Natural killer cell (primary cell): ENCODE measurements at regions not wholly inside any gene's neighbourhood (a gene's known extent, or its start where the extent isn't known, plus 50 kb on each side); places are given as distances from the start of the nearest gene placed in this dataset.
"Not testable (repeated sequence)": the region's sequence is repeated elsewhere in the genome, so short reads cannot be mapped to it uniquely, and the experiment has no call there.

ENCODE experiments used
- ATAC-seq, 3 donors: fragments of 150-1000 bp in 2 of 3; fragments of 200-7000 bp in 1 of 3; cut with Tn5 transposase; 1 replicate in 1 of 3; 2 replicates in 2 of 3; pipeline ENCODE4 v1.10.0; 2021; ENCODE audit warnings: mild to moderate bottlenecking in 2 of 3, moderate library complexity in 2 of 3
- DNase-seq, 2 donors: peaks; one replicate each; pipeline versions ENCODE4 v3.0.0 to v3.0.0-alpha.2; 2013 to 2021; ENCODE audit warnings: mixed read lengths in 1 of 2
- H3K27ac ChIP-seq: one replicate; pipeline ENCODE4 v1.5.1; 2013; ENCODE audit warnings: mild to moderate bottlenecking, low read length
- H3K27me3 ChIP-seq: one replicate; pipeline ENCODE4 v1.6.1; 2013; ENCODE audit warnings: low read length; ENCODE audit not compliant: control insufficient read depth, insufficient read depth
- H3K36me3 ChIP-seq: one replicate; pipeline ENCODE4 v1.6.1; 2013; ENCODE audit warnings: low read length; ENCODE audit not compliant: control insufficient read depth, insufficient read depth
- H3K4me1 ChIP-seq: one replicate; pipeline ENCODE4 v1.6.1; 2013; ENCODE audit warnings: low read length; ENCODE audit not compliant: control insufficient read depth, insufficient read depth
- H3K4me3 ChIP-seq: one replicate; pipeline ENCODE4 v1.5.1; 2013; ENCODE audit warnings: low read length
- H3K9me3 ChIP-seq: one replicate; pipeline ENCODE4 v1.6.1; 2013; ENCODE audit warnings: low read length; ENCODE audit not compliant: control insufficient read depth, insufficient read depth
- H3K27ac Mint-ChIP-seq, 2 donors: one replicate each; pipeline ENCODE4 v1.8.0; 2022; ENCODE audit warnings: mild to moderate bottlenecking in 2 of 2, mixed read lengths in 2 of 2, moderate library complexity in 1 of 2
- H3K27me3 Mint-ChIP-seq, 2 donors: one replicate each; pipeline ENCODE4 v1.8.0; 2022; ENCODE audit warnings: low read depth in 2 of 2, mixed read lengths in 2 of 2
- H3K36me3 Mint-ChIP-seq: one replicate; pipeline ENCODE4 v1.8.0; 2022; ENCODE audit warnings: mixed read lengths
- H3K4me1 Mint-ChIP-seq, 2 donors: one replicate each; pipeline ENCODE4 v1.8.0; 2022; ENCODE audit warnings: mixed read lengths in 2 of 2
- H3K4me3 Mint-ChIP-seq: one replicate; pipeline ENCODE4 v1.8.0; 2022; ENCODE audit warnings: mild to moderate bottlenecking, moderate library complexity, mixed read lengths
- H3K9me3 Mint-ChIP-seq, 2 donors: one replicate each; pipeline ENCODE4 v1.8.0; 2022; ENCODE audit warnings: mixed read lengths in 2 of 2
- WGBS: methylation state at CpG from one replicate; pipeline ENCODE4 v1.1.7; 2013; ENCODE audit warnings: missing lambda C conversion rate; ENCODE audit not compliant: insufficient coverage; 5-methylcytosine and 5-hydroxymethylcytosine counted together
- intact Hi-C: fragments of 100-400 bp; cut with micrococcal nuclease; formaldehyde crosslinking; loops from one replicate; pipeline ENCODE4 v1.14.2; 2022

DNA sequence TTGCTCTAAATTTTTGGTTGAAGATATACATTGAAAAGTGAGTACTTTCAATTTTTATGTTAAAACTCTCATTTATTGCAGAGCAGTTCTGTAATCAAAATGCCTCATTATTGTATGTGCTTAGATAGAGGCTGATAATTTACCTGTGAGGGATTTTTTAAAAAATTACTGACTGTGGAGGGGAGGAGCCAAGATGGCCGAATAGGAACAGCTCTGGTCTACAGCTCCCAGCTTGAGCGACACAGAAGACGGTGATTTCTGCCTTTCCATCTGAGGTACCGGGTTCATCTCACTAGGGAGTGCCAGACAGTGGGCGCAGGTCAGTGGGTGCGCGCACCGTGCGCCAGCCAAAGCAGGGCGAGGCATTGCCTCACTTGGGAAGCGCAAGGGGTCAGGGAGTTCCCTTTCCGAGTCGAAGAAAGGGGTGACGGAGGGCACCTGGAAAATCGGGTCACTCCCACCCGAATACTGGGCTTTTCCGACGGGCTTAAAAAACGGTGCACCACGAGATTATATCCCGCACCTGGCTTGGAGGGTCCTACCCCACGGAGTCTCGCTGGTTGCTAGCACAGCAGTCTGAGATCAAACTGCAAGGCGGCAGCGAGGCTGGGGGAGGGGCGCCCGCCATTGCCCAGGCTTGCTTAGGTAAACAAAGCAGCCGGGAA lies 89.4 kb downstream of the DDX11 start:
- H3K27ac Mint-ChIP-seq, H3K9me3 Mint-ChIP-seq, H3K4me1 ChIP-seq, H3K9me3 ChIP-seq, DNase-seq, H3K4me3 Mint-ChIP-seq, H3K36me3 Mint-ChIP-seq, H3K27me3 Mint-ChIP-seq, ATAC-seq, H3K4me3 ChIP-seq, H3K36me3 ChIP-seq, H3K27ac ChIP-seq, H3K27me3 ChIP-seq, intact Hi-C loops, H3K4me1 Mint-ChIP-seq: not testable (repeated sequence)
- 93% methylated on average over 22 of the region's 28 CpGs for WGBS

DNA sequence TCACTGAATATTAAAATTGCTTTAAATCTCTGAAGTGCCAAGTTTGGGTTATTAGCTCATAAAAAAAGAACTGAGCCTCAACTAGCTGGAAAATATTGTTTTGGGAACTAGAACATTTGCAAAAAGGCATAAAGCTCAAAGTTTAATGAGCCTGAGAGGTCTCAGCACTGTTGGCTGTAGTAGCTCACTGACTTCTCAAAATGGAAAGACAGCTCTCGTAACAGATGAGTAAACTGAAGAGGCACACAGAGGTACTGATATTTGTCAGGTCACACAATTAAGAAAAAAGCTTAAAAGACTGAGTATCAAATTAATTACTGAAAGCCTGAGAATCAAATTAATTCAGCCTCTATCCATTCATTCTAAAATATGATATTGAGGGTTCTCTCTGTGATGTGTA lies 100.6 kb downstream of the DDX11 start:
- H3K36me3 Mint-ChIP-seq, H3K4me1 ChIP-seq, DNase-seq, H3K4me1 Mint-ChIP-seq, H3K9me3 ChIP-seq, H3K4me3 Mint-ChIP-seq, intact Hi-C loops, H3K27ac ChIP-seq, ATAC-seq, H3K4me3 ChIP-seq, H3K27me3 ChIP-seq, H3K36me3 ChIP-seq, H3K27ac Mint-ChIP-seq, H3K9me3 Mint-ChIP-seq: not testable (repeated sequence)
- 50% methylated on average over 1 of the region's 1 CpG for WGBS
- peaks cover 8 to 12% of the 10 kb centered on the region in 2 donors for H3K27me3 Mint-ChIP-seq

DNA sequence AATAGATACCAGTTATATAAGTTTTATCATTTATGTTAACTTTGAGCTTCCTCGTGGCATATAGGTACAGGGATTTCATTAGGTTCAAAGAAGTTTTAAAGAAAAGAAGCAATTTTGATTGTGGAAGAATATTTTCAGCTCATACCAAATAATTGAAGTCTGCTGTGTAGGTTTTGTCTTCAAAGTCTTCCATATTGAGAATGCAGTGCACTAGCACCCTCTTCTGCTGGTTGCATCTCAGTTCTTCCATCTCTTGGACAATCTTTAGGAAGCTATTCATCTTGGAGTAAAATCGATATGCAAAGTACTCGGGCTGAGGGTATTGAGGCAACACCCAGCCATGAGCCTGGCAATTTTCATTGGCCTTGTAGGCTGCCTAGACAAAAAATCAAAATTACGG lies 103.9 kb downstream of the DDX11 start:
- H3K4me3 Mint-ChIP-seq, H3K27ac ChIP-seq, H3K4me1 Mint-ChIP-seq, DNase-seq, H3K27ac Mint-ChIP-seq, H3K27me3 ChIP-seq, H3K4me1 ChIP-seq, H3K9me3 Mint-ChIP-seq, H3K9me3 ChIP-seq, H3K36me3 Mint-ChIP-seq, H3K4me3 ChIP-seq, H3K36me3 ChIP-seq, intact Hi-C loops: not testable (repeated sequence)
- H3K27me3 Mint-ChIP-seq = peaks cover 10 to 12% of the 10 kb centered on the region in 2 donors
- peak in 1 of 3 donors; percentile 52 for ATAC-seq
- no CpG with 5 or more reads among the region's 4 CpGs for WGBS

- H3K4me1 Mint-ChIP-seq, H3K36me3 Mint-ChIP-seq, H3K36me3 ChIP-seq, intact Hi-C loops, H3K27ac Mint-ChIP-seq, ATAC-seq, H3K27me3 ChIP-seq, H3K9me3 ChIP-seq, H3K4me1 ChIP-seq, H3K9me3 Mint-ChIP-seq, DNase-seq, H3K4me3 ChIP-seq, H3K27ac ChIP-seq, H3K4me3 Mint-ChIP-seq: not testable (repeated sequence)
- 53% methylated on average over 3 of the region's 4 CpGs for WGBS
- H3K27me3 Mint-ChIP-seq = peaks cover 10 to 12% of the 10 kb centered on the region in 2 donors
These were observed 105.2 kb downstream of the DDX11 start for GRCh38 chr12:31178875-31179274.

DNA sequence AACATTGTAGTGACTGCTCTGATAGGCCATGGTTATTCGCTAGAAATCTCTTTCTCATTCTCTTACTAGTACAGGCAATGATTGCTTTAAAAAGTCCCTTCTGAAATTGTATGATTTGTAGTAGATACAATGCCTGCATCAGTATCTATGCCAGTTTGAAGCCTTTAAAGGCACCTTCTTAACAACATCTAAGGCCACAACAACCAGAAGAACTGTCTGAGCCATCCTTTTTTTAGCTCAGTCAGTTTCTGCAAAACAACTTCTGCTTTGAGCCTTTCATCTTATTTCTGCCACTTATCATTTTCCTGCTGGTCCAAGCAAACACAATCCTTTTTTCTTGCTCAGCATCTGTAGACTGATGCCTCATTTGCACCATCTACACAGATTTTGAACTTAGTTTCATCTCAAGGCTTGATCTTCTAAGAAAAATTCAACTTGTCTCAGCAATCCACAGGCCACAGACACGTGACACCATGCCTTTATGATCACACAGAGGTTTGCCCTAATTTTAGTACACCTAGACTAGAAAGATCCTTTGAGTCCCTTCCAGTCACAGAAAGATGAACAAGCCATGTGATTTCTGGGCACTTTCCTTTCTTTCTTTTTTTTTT lies 106.1 kb downstream of the DDX11 start:
- H3K27ac ChIP-seq, H3K4me3 Mint-ChIP-seq, H3K27me3 Mint-ChIP-seq, H3K27me3 ChIP-seq, H3K4me1 ChIP-seq, H3K27ac Mint-ChIP-seq, ATAC-seq, H3K36me3 Mint-ChIP-seq, H3K4me3 ChIP-seq, H3K36me3 ChIP-seq, H3K9me3 ChIP-seq, intact Hi-C loops, H3K9me3 Mint-ChIP-seq, H3K4me1 Mint-ChIP-seq, DNase-seq: not testable (repeated sequence)
- 38% methylated on average over 1 of the region's 2 CpGs for WGBS

GRCh38 chr12:31182571-31182970 lies 108.9 kb downstream of the DDX11 start:
- H3K4me1 Mint-ChIP-seq, H3K36me3 ChIP-seq, H3K27ac ChIP-seq, H3K9me3 ChIP-seq, H3K27me3 ChIP-seq, H3K27me3 Mint-ChIP-seq, H3K4me3 Mint-ChIP-seq, intact Hi-C loops, H3K27ac Mint-ChIP-seq, H3K36me3 Mint-ChIP-seq, H3K4me3 ChIP-seq, H3K4me1 ChIP-seq, DNase-seq, H3K9me3 Mint-ChIP-seq, ATAC-seq: not testable (repeated sequence)

DNA sequence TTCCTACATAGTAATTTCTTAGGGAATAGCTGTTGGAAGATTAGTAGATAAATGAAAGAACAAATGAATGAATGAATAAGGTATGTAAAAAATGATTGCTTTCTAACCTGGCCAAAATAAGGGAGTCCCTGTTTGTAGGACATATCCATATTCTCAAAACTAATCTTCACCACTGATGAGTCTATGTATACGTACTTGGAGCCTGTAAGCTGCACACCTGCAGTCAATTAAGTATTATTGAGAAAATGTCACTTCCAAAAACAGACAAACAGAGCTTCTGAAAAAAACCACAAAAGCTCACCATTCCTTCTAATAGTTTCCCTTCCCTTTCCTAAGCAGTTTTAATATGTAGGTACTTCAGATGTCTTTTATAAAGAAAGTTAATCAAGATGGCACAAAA lies 109.4 kb downstream of the DDX11 start:
- H3K27me3 ChIP-seq, H3K4me1 ChIP-seq, ATAC-seq, H3K4me1 Mint-ChIP-seq, H3K36me3 ChIP-seq, H3K27me3 Mint-ChIP-seq, H3K27ac Mint-ChIP-seq, H3K9me3 ChIP-seq, H3K4me3 Mint-ChIP-seq, H3K36me3 Mint-ChIP-seq, DNase-seq, H3K4me3 ChIP-seq, H3K9me3 Mint-ChIP-seq, intact Hi-C loops, H3K27ac ChIP-seq: not testable (repeated sequence)
- WGBS = no CpG with 5 or more reads among the region's 1 CpG

DNA sequence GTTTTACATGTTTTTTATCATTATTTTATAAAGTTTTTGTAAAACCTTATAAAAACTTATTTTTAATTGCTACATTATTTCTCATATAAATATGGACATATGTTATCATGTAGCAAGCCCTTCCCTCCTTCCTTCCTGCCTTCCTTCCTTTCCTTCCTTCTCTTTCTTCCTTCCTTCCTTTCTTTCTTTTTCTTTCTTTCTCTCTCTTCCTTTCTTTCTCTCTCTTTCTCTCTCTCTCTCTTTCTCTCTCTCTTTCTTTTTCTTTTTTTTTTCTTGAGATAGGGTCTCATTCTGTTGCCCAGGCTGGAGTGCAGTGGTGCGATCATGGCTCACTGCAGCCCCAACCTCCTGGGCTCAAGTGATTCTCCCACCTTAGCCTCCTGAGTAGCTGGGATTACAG lies 110.2 kb downstream of the DDX11 start:
- H3K4me3 Mint-ChIP-seq, DNase-seq, intact Hi-C loops, H3K4me3 ChIP-seq, H3K27me3 Mint-ChIP-seq, H3K4me1 Mint-ChIP-seq, H3K27ac ChIP-seq, H3K27me3 ChIP-seq, H3K36me3 ChIP-seq, ATAC-seq, H3K36me3 Mint-ChIP-seq, H3K27ac Mint-ChIP-seq, H3K9me3 ChIP-seq, H3K9me3 Mint-ChIP-seq, H3K4me1 ChIP-seq: not testable (repeated sequence)
- 100% methylated on average over 1 of the region's 1 CpG for WGBS
